ENCODE measurements at regions not wholly inside any gene's neighbourhood (a gene's known extent, or its start where the extent isn't known, plus 50 kb on each side); places are given as distances from the start of the nearest gene placed in this dataset.

DNA sequence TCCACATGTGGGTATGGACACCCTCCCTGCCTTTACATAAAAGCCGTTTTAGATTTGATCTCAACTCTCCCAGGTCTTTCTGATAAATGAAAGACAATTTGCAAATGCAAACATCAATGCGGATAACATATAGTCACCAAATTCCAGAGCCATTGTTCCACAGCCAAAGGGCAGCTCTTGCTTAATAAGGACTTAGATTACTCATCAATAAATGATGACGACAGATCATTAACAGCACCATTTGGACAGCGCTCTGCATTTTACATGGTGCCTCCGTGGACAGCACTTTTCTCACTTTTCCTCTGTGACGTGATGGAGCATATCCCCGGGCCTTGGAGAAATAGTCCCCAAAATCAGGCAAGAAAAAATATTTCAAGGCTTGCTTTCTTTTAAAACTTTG, 370.3 kb upstream of the CELF2 start:
- TF ChIP-seq, protein P1, sequence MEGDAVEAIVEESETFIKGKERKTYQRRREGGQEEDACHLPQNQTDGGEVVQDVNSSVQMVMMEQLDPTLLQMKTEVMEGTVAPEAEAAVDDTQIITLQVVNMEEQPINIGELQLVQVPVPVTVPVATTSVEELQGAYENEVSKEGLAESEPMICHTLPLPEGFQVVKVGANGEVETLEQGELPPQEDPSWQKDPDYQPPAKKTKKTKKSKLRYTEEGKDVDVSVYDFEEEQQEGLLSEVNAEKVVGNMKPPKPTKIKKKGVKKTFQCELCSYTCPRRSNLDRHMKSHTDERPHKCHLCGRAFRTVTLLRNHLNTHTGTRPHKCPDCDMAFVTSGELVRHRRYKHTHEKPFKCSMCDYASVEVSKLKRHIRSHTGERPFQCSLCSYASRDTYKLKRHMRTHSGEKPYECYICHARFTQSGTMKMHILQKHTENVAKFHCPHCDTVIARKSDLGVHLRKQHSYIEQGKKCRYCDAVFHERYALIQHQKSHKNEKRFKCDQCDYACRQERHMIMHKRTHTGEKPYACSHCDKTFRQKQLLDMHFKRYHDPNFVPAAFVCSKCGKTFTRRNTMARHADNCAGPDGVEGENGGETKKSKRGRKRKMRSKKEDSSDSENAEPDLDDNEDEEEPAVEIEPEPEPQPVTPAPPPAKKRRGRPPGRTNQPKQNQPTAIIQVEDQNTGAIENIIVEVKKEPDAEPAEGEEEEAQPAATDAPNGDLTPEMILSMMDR (IDR thresholded peaks at IDR 0.05; ENCODE audit: insufficient read depth, low read length, poor library complexity, severe bottlenecking), result no peak
- TF ChIP-seq EZH2phosphoT487 (conservative IDR thresholded peaks at IDR 0.05; ENCODE audit: low read length), result no peak
